ENCODE measurements at regions not wholly inside any gene's neighbourhood (a gene's known extent, or its start where the extent isn't known, plus 50 kb on each side); places are given as distances from the start of the nearest gene placed in this dataset.

DNA sequence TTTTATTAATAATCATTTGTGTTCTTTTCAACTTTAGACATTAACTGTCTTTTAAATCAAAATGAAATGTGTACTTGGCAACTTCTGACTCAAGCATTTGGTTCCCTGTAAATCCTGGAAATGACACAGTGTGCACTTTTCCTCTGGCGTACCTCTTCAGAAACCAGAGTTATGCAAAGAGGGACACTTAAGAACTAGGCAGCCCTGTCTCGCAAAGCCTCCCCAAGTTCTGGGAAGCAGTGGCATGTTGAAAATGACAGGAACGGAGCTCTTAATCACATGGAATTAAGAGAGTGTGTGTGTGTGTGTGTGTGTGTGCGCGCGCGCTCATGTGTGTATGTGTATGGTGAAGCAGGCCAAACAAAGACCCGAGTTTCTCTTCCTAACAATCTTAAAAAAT lies 707.4 kb downstream of the MECOM start:
- Histone ChIP-seq H2AFZ (no peak overlapping the region), H3K27ac (ENCODE audit: low read depth) (no peak overlapping the region), H3K36me3 (ENCODE audit: insufficient read depth) (no peaks in the 10 kb centered on the region; the same call in 1 of the 2 replicates), H3F3A (replicated peaks; ENCODE audit: low read depth) (no peaks in the 10 kb centered on the region), H3K4me3 (no peak overlapping the region), H4K20me1 (replicated peaks; ENCODE audit: insufficient read depth) (no peaks in the 10 kb centered on the region), H3K4me2 (no peak overlapping the region), H3K4me1 (ENCODE audit: insufficient read depth) (peaks cover 27% of the 10 kb centered on the region), H3K9me2 (ENCODE audit: insufficient read depth) (no peaks in the 10 kb centered on the region), H3K79me2 (replicated peaks; ENCODE audit: insufficient read depth) (no peaks in the 10 kb centered on the region), H3K27me3 (ENCODE audit: insufficient read depth) (no peaks in the 10 kb centered on the region)
- no peak for ATAC-seq
- no peak for DNase-seq (ENCODE audit: low spot score)
- H3K36me3 Mint-ChIP-seq (ENCODE audit: low read depth), result peaks cover 5% of the 10 kb centered on the region; the same call in 2 of the 3 replicates
- H3K9me3 Mint-ChIP-seq, result peaks cover 5% of the 10 kb centered on the region; the same call in 2 of the 3 replicates
- H3K27me3 Mint-ChIP-seq (ENCODE audit: insufficient read depth, low read depth, poor library complexity), result peaks cover 5% of the 10 kb centered on the region
- H3K4me3 Mint-ChIP-seq, result no peak overlapping the region
- TF ChIP-seq EZH2phosphoT487 (IDR thresholded peaks at IDR 0.05; ENCODE audit: unreplicated experiment) (no peak), ZNF331 (CRISPR knock-in tag; IDR thresholded peaks at IDR 0.05; ENCODE audit: low read depth) (no peak), ZNF114 (CRISPR knock-in tag; IDR thresholded peaks at IDR 0.05) (no peak)
- TF ChIP-seq, protein P1, sequence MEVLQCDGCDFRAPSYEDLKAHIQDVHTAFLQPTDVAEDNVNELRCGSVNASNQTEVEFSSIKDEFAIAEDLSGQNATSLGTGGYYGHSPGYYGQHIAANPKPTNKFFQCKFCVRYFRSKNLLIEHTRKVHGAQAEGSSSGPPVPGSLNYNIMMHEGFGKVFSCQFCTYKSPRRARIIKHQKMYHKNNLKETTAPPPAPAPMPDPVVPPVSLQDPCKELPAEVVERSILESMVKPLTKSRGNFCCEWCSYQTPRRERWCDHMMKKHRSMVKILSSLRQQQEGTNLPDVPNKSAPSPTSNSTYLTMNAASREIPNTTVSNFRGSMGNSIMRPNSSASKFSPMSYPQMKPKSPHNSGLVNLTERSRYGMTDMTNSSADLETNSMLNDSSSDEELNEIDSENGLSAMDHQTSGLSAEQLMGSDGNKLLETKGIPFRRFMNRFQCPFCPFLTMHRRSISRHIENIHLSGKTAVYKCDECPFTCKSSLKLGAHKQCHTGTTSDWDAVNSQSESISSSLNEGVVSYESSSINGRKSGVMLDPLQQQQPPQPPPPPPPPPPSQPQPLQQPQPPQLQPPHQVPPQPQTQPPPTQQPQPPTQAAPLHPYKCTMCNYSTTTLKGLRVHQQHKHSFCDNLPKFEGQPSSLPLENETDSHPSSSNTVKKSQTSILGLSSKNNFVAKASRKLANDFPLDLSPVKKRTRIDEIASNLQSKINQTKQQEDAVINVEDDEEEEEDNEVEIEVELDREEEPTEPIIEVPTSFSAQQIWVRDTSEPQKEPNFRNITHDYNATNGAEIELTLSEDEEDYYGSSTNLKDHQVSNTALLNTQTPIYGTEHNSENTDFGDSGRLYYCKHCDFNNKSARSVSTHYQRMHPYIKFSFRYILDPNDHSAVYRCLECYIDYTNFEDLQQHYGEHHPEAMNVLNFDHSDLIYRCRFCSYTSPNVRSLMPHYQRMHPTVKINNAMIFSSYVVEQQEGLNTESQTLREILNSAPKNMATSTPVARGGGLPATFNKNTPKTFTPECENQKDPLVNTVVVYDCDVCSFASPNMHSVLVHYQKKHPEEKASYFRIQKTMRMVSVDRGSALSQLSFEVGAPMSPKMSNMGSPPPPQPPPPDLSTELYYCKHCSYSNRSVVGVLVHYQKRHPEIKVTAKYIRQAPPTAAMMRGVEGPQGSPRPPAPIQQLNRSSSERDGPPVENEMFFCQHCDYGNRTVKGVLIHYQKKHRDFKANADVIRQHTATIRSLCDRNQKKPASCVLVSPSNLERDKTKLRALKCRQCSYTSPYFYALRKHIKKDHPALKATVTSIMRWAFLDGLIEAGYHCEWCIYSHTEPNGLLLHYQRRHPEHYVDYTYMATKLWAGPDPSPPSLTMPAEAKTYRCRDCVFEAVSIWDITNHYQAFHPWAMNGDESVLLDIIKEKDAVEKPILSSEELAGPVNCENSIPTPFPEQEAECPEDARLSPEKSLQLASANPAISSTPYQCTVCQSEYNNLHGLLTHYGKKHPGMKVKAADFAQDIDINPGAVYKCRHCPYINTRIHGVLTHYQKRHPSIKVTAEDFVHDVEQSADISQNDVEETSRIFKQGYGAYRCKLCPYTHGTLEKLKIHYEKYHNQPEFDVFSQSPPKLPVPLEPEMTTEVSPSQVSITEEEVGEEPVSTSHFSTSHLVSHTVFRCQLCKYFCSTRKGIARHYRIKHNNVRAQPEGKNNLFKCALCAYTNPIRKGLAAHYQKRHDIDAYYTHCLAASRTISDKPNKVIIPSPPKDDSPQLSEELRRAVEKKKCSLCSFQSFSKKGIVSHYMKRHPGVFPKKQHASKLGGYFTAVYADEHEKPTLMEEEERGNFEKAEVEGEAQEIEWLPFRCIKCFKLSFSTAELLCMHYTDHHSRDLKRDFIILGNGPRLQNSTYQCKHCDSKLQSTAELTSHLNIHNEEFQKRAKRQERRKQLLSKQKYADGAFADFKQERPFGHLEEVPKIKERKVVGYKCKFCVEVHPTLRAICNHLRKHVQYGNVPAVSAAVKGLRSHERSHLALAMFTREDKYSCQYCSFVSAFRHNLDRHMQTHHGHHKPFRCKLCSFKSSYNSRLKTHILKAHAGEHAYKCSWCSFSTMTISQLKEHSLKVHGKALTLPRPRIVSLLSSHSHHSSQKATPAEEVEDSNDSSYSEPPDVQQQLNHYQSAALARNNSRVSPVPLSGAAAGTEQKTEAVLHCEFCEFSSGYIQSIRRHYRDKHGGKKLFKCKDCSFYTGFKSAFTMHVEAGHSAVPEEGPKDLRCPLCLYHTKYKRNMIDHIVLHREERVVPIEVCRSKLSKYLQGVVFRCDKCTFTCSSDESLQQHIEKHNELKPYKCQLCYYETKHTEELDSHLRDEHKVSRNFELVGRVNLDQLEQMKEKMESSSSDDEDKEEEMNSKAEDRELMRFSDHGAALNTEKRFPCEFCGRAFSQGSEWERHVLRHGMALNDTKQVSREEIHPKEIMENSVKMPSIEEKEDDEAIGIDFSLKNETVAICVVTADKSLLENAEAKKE (CRISPR knock-in tag; IDR thresholded peaks at IDR 0.05), result no peak
- TF ChIP-seq, protein P2, sequence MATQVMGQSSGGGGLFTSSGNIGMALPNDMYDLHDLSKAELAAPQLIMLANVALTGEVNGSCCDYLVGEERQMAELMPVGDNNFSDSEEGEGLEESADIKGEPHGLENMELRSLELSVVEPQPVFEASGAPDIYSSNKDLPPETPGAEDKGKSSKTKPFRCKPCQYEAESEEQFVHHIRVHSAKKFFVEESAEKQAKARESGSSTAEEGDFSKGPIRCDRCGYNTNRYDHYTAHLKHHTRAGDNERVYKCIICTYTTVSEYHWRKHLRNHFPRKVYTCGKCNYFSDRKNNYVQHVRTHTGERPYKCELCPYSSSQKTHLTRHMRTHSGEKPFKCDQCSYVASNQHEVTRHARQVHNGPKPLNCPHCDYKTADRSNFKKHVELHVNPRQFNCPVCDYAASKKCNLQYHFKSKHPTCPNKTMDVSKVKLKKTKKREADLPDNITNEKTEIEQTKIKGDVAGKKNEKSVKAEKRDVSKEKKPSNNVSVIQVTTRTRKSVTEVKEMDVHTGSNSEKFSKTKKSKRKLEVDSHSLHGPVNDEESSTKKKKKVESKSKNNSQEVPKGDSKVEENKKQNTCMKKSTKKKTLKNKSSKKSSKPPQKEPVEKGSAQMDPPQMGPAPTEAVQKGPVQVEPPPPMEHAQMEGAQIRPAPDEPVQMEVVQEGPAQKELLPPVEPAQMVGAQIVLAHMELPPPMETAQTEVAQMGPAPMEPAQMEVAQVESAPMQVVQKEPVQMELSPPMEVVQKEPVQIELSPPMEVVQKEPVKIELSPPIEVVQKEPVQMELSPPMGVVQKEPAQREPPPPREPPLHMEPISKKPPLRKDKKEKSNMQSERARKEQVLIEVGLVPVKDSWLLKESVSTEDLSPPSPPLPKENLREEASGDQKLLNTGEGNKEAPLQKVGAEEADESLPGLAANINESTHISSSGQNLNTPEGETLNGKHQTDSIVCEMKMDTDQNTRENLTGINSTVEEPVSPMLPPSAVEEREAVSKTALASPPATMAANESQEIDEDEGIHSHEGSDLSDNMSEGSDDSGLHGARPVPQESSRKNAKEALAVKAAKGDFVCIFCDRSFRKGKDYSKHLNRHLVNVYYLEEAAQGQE (IDR thresholded peaks at IDR 0.05; ENCODE audit: unreplicated experiment), result no peak
- peaks cover 25% of the 10 kb centered on the region for H3K4me1 Mint-ChIP-seq
- no peak overlapping the region for H3K27ac Mint-ChIP-seq

Data from GM23338 (cell line).